Liver (tissue), 3 donors: ENCODE measurements at regions not wholly inside any gene's neighbourhood (a gene's known extent, or its start where the extent isn't known, plus 50 kb on each side); places are given as distances from the start of the nearest gene placed in this dataset.

Experiments
- GABPA ChIP-seq, 2 donors: IDR thresholded peaks in 1 of 2; conservative IDR thresholded peaks in 1 of 2; 2 replicates each; pipeline ENCODE4 v1.6.1; 2016; ENCODE audit warnings: antibody characterized with exemption in 2 of 2, mild to moderate bottlenecking in 1 of 2, moderate library complexity in 1 of 2
- SP1 ChIP-seq: IDR thresholded peaks from 2 replicates; pipeline ENCODE4 v1.6.1; 2018; ENCODE audit warnings: antibody characterized with exemption, mild to moderate bottlenecking
- TAF1 ChIP-seq: conservative IDR thresholded peaks from 2 replicates; pipeline ENCODE4 v1.6.1; 2016; ENCODE audit warnings: antibody characterized with exemption, mild to moderate bottlenecking
- YY1 ChIP-seq: IDR thresholded peaks from 2 replicates; pipeline ENCODE4 v1.6.1; 2016; ENCODE audit warnings: antibody characterized with exemption, mild to moderate bottlenecking
- TF ChIP-seq, protein P1 (sequence below): fragments of 150-350 bp; IDR thresholded peaks from 2 replicates; pipeline ENCODE4 v1.5.1; 2017; ENCODE audit warnings: improper control_type of control experiment, low read depth, low read length; ENCODE audit not compliant: missing input control
- TF ChIP-seq, protein P2 (sequence below): IDR thresholded peaks from 2 replicates; pipeline ENCODE4 v1.6.1; 2016; ENCODE audit warnings: antibody characterized with exemption
- TF ChIP-seq, protein P3 (sequence below): IDR thresholded peaks from 2 replicates; pipeline ENCODE4 v1.6.1; 2016; ENCODE audit warnings: antibody characterized with exemption, mild to moderate bottlenecking
- donor health status: healthy.
- donor health status: healthy.

- TF ChIP-seq, protein P1, sequence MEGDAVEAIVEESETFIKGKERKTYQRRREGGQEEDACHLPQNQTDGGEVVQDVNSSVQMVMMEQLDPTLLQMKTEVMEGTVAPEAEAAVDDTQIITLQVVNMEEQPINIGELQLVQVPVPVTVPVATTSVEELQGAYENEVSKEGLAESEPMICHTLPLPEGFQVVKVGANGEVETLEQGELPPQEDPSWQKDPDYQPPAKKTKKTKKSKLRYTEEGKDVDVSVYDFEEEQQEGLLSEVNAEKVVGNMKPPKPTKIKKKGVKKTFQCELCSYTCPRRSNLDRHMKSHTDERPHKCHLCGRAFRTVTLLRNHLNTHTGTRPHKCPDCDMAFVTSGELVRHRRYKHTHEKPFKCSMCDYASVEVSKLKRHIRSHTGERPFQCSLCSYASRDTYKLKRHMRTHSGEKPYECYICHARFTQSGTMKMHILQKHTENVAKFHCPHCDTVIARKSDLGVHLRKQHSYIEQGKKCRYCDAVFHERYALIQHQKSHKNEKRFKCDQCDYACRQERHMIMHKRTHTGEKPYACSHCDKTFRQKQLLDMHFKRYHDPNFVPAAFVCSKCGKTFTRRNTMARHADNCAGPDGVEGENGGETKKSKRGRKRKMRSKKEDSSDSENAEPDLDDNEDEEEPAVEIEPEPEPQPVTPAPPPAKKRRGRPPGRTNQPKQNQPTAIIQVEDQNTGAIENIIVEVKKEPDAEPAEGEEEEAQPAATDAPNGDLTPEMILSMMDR = no peak
- TF ChIP-seq TAF1 = no peak
- TF ChIP-seq GABPA (IDR thresholded peaks at IDR 0.05 in 1 of 2, conservative IDR thresholded peaks at IDR 0.05 in 1 of 2) = no peak
- no peak for TF ChIP-seq YY1
- TF ChIP-seq, protein P2, sequence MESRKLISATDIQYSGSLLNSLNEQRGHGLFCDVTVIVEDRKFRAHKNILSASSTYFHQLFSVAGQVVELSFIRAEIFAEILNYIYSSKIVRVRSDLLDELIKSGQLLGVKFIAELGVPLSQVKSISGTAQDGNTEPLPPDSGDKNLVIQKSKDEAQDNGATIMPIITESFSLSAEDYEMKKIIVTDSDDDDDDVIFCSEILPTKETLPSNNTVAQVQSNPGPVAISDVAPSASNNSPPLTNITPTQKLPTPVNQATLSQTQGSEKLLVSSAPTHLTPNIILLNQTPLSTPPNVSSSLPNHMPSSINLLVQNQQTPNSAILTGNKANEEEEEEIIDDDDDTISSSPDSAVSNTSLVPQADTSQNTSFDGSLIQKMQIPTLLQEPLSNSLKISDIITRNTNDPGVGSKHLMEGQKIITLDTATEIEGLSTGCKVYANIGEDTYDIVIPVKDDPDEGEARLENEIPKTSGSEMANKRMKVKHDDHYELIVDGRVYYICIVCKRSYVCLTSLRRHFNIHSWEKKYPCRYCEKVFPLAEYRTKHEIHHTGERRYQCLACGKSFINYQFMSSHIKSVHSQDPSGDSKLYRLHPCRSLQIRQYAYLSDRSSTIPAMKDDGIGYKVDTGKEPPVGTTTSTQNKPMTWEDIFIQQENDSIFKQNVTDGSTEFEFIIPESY = no peak
- TF ChIP-seq, protein P3, sequence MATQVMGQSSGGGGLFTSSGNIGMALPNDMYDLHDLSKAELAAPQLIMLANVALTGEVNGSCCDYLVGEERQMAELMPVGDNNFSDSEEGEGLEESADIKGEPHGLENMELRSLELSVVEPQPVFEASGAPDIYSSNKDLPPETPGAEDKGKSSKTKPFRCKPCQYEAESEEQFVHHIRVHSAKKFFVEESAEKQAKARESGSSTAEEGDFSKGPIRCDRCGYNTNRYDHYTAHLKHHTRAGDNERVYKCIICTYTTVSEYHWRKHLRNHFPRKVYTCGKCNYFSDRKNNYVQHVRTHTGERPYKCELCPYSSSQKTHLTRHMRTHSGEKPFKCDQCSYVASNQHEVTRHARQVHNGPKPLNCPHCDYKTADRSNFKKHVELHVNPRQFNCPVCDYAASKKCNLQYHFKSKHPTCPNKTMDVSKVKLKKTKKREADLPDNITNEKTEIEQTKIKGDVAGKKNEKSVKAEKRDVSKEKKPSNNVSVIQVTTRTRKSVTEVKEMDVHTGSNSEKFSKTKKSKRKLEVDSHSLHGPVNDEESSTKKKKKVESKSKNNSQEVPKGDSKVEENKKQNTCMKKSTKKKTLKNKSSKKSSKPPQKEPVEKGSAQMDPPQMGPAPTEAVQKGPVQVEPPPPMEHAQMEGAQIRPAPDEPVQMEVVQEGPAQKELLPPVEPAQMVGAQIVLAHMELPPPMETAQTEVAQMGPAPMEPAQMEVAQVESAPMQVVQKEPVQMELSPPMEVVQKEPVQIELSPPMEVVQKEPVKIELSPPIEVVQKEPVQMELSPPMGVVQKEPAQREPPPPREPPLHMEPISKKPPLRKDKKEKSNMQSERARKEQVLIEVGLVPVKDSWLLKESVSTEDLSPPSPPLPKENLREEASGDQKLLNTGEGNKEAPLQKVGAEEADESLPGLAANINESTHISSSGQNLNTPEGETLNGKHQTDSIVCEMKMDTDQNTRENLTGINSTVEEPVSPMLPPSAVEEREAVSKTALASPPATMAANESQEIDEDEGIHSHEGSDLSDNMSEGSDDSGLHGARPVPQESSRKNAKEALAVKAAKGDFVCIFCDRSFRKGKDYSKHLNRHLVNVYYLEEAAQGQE = no peak
- no peak for TF ChIP-seq SP1
These were observed 396.5 kb upstream of the VSTM2A start for GRCh38 chr7:54145716-54146115.
